WI38 (cell line): ENCODE measurements at regions not wholly inside any gene's neighbourhood (a gene's known extent, or its start where the extent isn't known, plus 50 kb on each side); places are given as distances from the start of the nearest gene placed in this dataset.

Experiments used
- H3K4me3 ChIP-seq: 2 replicates; pipeline ENCODE4 v1.5.1; 2011; ENCODE audit warnings: low read depth, mild to moderate bottlenecking, control low read depth, low read length
- TF ChIP-seq, protein P1 (sequence below): IDR thresholded peaks from 2 replicates; pipeline ENCODE4 v1.5.1; 2012; ENCODE audit warnings: low read depth, mild to moderate bottlenecking, control low read depth, low read length

DNA sequence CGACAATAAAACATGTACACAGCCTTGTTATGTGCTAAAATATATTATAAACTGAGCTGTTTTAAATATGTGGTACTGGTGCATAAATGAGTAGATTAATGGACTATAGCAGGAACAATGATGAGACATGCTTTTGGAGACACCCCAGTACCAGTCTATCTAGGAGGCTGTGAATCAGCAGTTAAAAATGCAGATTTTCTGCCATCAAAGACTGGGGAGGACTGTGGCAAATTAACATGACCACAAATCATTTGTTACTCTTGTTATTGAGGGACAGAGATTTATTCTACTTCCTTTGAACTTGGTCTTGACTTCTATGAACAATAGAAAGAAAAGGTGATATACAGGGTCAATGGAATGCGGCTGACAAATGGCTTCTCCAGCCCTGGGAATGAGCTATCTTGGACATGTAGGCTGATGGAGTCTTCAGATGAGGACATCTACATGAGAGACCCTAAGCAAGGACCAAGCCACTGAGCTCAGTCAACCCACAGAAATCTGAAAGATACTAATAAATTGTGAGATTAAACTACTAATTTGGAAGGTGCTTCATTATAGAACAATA is 551.7 kb upstream of the GJE1 start:
- TF ChIP-seq, protein P1, sequence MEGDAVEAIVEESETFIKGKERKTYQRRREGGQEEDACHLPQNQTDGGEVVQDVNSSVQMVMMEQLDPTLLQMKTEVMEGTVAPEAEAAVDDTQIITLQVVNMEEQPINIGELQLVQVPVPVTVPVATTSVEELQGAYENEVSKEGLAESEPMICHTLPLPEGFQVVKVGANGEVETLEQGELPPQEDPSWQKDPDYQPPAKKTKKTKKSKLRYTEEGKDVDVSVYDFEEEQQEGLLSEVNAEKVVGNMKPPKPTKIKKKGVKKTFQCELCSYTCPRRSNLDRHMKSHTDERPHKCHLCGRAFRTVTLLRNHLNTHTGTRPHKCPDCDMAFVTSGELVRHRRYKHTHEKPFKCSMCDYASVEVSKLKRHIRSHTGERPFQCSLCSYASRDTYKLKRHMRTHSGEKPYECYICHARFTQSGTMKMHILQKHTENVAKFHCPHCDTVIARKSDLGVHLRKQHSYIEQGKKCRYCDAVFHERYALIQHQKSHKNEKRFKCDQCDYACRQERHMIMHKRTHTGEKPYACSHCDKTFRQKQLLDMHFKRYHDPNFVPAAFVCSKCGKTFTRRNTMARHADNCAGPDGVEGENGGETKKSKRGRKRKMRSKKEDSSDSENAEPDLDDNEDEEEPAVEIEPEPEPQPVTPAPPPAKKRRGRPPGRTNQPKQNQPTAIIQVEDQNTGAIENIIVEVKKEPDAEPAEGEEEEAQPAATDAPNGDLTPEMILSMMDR: no peak
- no peak overlapping the region for H3K4me3 ChIP-seq

GRCh38 chr6:141580131-141580530 is 552.6 kb upstream of the GJE1 start:
- TF ChIP-seq, protein P1: no peak

DNA sequence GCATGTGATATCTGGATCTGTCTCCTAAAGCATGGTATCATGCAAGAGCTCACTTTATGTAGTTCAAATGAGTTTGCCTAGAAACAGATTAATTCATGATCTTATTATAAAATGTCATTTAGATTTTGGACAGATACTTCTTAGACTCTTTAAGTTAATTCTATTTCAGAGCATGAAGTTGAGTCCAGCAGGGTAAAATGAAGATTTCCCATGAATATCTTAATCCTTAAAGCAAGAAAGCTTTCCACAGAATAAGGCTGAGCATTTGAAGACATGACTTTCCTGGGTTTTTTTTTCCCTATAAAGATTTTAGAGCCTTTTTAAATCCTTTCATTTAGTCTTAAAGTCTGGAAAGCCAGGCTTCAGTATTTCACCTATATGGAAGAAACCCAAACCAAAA is 556.0 kb upstream of the GJE1 start:
- no peak overlapping the region for H3K4me3 ChIP-seq
- TF ChIP-seq, protein P1: no peak

More at GRCh38 chr6:141580131-141580530, 552.6 kb upstream of the GJE1 start:
- no peak overlapping the region for H3K4me3 ChIP-seq

- no peak overlapping the region for H3K4me3 ChIP-seq
- TF ChIP-seq, protein P1: peak; percentile 66
Measured at GRCh38 chr6:141562851-141563763, 569.6 kb upstream of the GJE1 start.

DNA sequence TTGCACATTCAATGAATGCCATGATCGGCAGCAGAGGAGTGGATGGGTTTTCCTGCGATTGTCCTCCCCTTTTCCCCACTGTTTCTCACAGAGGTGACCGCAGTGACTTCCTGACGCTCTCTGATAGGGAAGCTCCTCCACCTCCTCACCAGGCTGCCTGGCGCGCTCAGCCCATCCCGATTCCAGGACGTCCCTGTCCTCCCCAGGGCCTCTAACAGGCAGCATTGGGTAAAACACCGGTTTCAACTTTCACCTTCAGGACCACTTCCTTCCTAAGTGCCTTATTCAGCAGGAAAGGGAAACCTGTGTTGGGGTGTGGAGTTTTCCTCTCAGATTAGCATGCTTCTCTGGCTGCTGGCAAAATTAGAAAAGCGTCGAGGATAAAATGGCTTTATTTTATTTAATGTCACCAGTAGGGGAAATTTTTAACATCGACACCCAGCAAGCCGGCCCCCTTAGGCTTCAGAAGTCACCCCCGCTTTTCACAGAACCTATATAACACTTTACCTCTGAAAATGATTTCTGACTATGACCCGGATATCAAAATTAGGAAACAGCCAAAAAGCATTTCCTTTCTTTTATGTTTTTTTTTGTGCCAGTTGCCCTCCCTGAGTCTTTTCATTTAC is 570.4 kb upstream of the GJE1 start:
- TF ChIP-seq, protein P1: no peak

DNA sequence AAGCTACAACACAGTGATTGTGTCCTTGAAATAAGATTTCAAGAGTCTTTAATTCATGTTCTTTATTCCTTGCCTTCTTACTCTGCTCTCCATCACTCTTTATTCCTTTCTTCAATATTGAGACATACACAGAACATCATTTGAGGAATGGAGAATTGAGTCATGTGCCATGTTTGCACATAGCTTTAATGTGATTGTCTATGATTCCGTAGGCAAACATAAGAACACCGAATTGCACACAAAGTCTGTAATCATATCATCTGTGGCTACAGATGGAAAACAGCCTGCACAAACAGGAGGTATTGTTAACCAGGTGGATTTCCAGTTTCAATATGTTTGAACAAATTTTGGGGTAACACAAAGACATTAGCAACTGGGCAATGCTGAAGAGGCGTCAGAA is 571.6 kb upstream of the GJE1 start:
- TF ChIP-seq, protein P1: no peak

More for the DNA sequence above, 570.4 kb upstream of the GJE1 start:
- no peak overlapping the region for H3K4me3 ChIP-seq

GRCh38 chr6:141552463-141552862 is 580.3 kb upstream of the GJE1 start:
- TF ChIP-seq, protein P1: no peak
- no peak overlapping the region for H3K4me3 ChIP-seq

More for the DNA sequence above, 571.6 kb upstream of the GJE1 start:
- H3K4me3 ChIP-seq: no peak overlapping the region
